ENCODE measurements at regions not wholly inside any gene's neighbourhood (a gene's known extent, or its start where the extent isn't known, plus 50 kb on each side); places are given as distances from the start of the nearest gene placed in this dataset.

DNA sequence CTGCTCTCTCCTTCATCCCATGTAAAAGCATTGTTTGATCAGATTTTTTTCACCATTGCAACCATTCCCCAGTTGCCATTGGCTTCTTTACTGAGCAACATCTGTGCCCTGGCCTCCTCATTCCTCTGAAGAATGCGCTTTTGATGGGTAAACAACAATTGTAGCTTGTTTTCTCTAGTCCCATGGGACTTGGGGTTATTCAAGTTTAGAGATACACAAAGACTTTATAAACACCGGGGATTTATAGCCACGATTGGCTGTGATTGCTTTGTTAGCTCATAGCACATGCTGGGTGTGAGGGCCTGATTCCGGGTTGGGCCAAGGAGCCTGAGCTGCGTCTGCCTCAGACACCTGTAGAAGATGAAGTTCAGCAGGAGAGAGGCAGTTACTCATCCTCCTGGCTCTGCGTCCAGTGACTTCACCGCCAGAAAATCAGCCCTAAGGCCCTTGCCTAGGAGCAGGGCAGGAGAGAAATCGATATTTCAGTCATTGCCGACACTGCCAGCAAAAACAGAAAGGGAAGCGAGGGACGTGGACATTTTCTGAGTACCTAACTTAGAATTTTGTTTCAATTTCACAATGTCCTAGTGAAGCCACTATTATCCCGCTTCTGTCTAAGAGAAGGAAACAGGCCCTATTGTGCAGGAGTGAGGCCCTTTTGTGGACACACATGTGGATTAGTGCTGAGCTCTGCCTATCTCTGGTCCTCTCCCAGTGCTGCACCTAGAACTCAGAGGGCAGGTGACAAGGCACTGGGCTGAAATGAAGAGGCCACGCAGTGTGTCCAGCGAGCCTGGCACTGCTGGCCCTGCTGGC is 159.8 kb upstream of the USP24 start:
- TF ChIP-seq, protein P1, sequence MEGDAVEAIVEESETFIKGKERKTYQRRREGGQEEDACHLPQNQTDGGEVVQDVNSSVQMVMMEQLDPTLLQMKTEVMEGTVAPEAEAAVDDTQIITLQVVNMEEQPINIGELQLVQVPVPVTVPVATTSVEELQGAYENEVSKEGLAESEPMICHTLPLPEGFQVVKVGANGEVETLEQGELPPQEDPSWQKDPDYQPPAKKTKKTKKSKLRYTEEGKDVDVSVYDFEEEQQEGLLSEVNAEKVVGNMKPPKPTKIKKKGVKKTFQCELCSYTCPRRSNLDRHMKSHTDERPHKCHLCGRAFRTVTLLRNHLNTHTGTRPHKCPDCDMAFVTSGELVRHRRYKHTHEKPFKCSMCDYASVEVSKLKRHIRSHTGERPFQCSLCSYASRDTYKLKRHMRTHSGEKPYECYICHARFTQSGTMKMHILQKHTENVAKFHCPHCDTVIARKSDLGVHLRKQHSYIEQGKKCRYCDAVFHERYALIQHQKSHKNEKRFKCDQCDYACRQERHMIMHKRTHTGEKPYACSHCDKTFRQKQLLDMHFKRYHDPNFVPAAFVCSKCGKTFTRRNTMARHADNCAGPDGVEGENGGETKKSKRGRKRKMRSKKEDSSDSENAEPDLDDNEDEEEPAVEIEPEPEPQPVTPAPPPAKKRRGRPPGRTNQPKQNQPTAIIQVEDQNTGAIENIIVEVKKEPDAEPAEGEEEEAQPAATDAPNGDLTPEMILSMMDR (IDR thresholded peaks at IDR 0.05), result no peak
- no peak for TF ChIP-seq POLR2A (IDR thresholded peaks at IDR 0.05)

All from prostate gland (tissue), 2 donors.